Naive thymus-derived CD4-positive, alpha-beta T cell (primary cell): ENCODE measurements at regions not wholly inside any gene's neighbourhood (a gene's known extent, or its start where the extent isn't known, plus 50 kb on each side); places are given as distances from the start of the nearest gene placed in this dataset.

ENCODE experiments used
- ATAC-seq: fragments of 150-1000 bp; cut with Tn5 transposase; 2 replicates; pipeline ENCODE4 v1.10.0; 2021; ENCODE audit warnings: mild to moderate bottlenecking, moderate library complexity
- CTCF ChIA-PET: fragments of 350-600 bp; sonication (Branson Sonifier 250); formaldehyde crosslinking; loops from one replicate; lab custom pipeline; 2021; ENCODE audit warnings: antibody characterized with exemption; lab: Charles Lee
- POLR2A ChIA-PET: fragments of 350-600 bp; sonication (Branson Sonifier 250); formaldehyde crosslinking; loops from one replicate; lab custom pipeline; 2021; ENCODE audit warnings: antibody characterized with exemption, inconsistent platforms; lab: Charles Lee
- DNase-seq, 9 donors: peaks; one replicate each; pipeline versions ENCODE4 v3.0.0 to v3.0.0-alpha.2; 2020 to 2022; ENCODE audit warnings: mixed read lengths in 1 of 9
- H3K27ac ChIP-seq: one replicate; pipeline ENCODE4 v1.7.0; 2013; ENCODE audit warnings: mild to moderate bottlenecking, low read depth, low read length, moderate library complexity
- H3K27me3 ChIP-seq, 2 donors: one replicate each; pipeline ENCODE4 v1.7.0; 2013; ENCODE audit warnings: low read length in 2 of 2, mild to moderate bottlenecking in 2 of 2, moderate library complexity in 2 of 2; ENCODE audit not compliant: control insufficient read depth in 2 of 2, insufficient read depth in 2 of 2
- H3K36me3 ChIP-seq, 3 experiments: 1 replicate in 2 of 3; 2 replicates in 1 of 3; pipeline ENCODE4 v1.7.0; 2013; ENCODE audit warnings: low read length in 3 of 3, mild to moderate bottlenecking in 3 of 3, moderate library complexity in 1 of 3; ENCODE audit not compliant: insufficient read depth in 3 of 3, control insufficient read depth in 2 of 3
- H3K4me1 ChIP-seq, 2 donors: one replicate each; pipeline ENCODE4 v1.7.0; 2013; ENCODE audit warnings: low read length in 2 of 2, mild to moderate bottlenecking in 2 of 2, moderate library complexity in 1 of 2; ENCODE audit not compliant: control insufficient read depth in 2 of 2, insufficient read depth in 2 of 2
- H3K4me3 ChIP-seq: 2 replicates; pipeline ENCODE4 v1.7.0; 2013; ENCODE audit warnings: mild to moderate bottlenecking, low read length
- H3K9me3 ChIP-seq, 3 experiments: 1 replicate in 2 of 3; 2 replicates in 1 of 3; pipeline ENCODE4 v1.7.0; 2013; ENCODE audit warnings: low read length in 3 of 3; ENCODE audit not compliant: control insufficient read depth in 2 of 3
- H3K27ac Mint-ChIP-seq, 9 donors: one replicate each; pipeline ENCODE4 v1.8.0; 2020 to 2022; ENCODE audit warnings: mixed read lengths in 9 of 9, mild to moderate bottlenecking in 8 of 9, moderate library complexity in 5 of 9, inconsistent platforms in 2 of 9
- H3K27me3 Mint-ChIP-seq, 5 donors: one replicate each; pipeline ENCODE4 v1.8.0; 2021 to 2022; ENCODE audit warnings: mixed read lengths in 5 of 5, mild to moderate bottlenecking in 1 of 5
- H3K36me3 Mint-ChIP-seq, 5 donors: one replicate each; pipeline ENCODE4 v1.8.0; 2020 to 2022; ENCODE audit warnings: mixed read lengths in 5 of 5, mild to moderate bottlenecking in 3 of 5, inconsistent platforms in 1 of 5
- H3K4me1 Mint-ChIP-seq, 7 donors: one replicate each; pipeline ENCODE4 v1.8.0; 2020 to 2022; ENCODE audit warnings: mixed read lengths in 7 of 7, mild to moderate bottlenecking in 3 of 7, inconsistent platforms in 1 of 7
- H3K4me3 Mint-ChIP-seq, 10 donors: one replicate each; pipeline ENCODE4 v1.8.0; 2020 to 2022; ENCODE audit warnings: mild to moderate bottlenecking in 10 of 10, mixed read lengths in 10 of 10, moderate library complexity in 6 of 10, inconsistent platforms in 2 of 10
- H3K9me3 Mint-ChIP-seq, 11 donors: one replicate each; pipeline ENCODE4 v1.8.0; 2020 to 2022; ENCODE audit warnings: mixed read lengths in 11 of 11, mild to moderate bottlenecking in 4 of 11, inconsistent platforms in 1 of 11, moderate library complexity in 1 of 11
- intact Hi-C, 2 donors: fragments of 100-400 bp; cut with micrococcal nuclease; formaldehyde crosslinking; loops; one replicate each; pipeline ENCODE4 v1.15.1; 2023

DNA sequence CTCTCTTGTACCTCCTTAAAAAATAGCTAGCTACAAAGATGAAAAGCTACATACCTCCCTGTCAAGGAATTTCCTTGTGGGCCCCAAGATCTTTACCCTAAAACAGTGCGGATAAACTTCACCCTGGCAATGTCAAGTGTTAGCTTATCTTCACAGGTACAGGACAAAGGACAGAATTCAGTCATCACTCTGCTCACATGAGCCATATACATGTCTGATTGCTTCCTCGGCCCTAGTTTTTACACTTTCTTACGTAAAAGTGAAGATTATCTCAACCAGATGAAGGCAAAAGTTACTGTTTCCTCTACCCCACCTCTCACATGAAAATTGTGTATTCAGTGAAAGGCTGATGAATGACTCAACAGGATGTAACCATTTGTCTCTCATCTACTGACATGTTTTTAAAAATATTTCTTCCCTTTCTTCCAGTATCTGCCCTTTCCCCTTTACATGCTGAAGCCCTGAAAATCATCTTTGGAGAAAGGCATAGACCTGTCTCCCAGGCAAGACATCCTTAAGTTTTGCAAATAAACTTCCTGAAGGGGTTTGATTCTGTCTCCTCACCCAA lies 890.1 kb downstream of the GALC start:
- H3K36me3 ChIP-seq, result no peaks in the 10 kb centered on the region
- Mint-ChIP-seq H3K36me3 (no peaks in the 10 kb centered on the region), H3K4me3 (no peak overlapping the region), H3K27me3 (no peaks in the 10 kb centered on the region), H3K9me3 (peaks cover 0 to 27% (median 0%) of the 10 kb centered on the region in 11 donors), H3K27ac (no peak overlapping the region), H3K4me1 (no peaks in the 10 kb centered on the region)
- H3K4me1 ChIP-seq, result no peaks in the 10 kb centered on the region
- H3K9me3 ChIP-seq, result no peaks in the 10 kb centered on the region
- no peak overlapping the region for H3K4me3 ChIP-seq
- intact Hi-C loops, result no loop called here
- POLR2A ChIA-PET, result no interaction called here
- ATAC-seq (no peak), DNase-seq (no peak)
- no peaks in the 10 kb centered on the region for H3K27me3 ChIP-seq
- no peak overlapping the region for H3K27ac ChIP-seq
- CTCF ChIA-PET, result no interaction called here

DNA sequence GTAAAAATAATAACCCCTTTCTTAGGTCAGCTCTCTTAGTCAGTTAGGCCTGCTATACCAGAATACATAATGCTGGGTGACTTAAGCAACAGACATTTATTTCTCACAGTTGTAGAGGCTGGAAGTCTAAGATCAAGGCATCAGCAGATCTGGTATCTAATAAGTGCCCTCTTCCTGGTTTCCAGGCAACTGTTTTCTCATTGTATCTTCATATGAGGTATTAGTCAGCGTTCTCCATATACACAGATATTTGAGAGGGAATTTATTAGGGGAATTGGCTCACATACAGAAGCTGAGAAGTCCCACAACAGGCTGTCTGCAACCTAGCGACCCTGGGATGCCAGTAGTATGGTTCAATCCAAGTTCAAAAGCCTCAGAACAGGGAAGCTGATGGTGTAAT lies 896.0 kb downstream of the GALC start:
- Histone ChIP-seq H3K36me3 (no peaks in the 10 kb centered on the region), H3K4me1 (no peaks in the 10 kb centered on the region), H3K27me3 (no peaks in the 10 kb centered on the region), H3K27ac (no peak overlapping the region), H3K4me3 (no peak overlapping the region), H3K9me3 (no peaks in the 10 kb centered on the region)
- POLR2A ChIA-PET, result no interaction called here
- intact Hi-C loops, result no loop called here
- Mint-ChIP-seq H3K9me3 (peaks cover 0 to 28% (median 7%) of the 10 kb centered on the region in 11 donors), H3K4me1 (no peaks in the 10 kb centered on the region), H3K27ac (no peak overlapping the region), H3K36me3 (no peaks in the 10 kb centered on the region), H3K4me3 (no peak overlapping the region), H3K27me3 (no peaks in the 10 kb centered on the region)
- ATAC-seq, result no peak
- CTCF ChIA-PET, result no interaction called here
- no peak for DNase-seq

DNA sequence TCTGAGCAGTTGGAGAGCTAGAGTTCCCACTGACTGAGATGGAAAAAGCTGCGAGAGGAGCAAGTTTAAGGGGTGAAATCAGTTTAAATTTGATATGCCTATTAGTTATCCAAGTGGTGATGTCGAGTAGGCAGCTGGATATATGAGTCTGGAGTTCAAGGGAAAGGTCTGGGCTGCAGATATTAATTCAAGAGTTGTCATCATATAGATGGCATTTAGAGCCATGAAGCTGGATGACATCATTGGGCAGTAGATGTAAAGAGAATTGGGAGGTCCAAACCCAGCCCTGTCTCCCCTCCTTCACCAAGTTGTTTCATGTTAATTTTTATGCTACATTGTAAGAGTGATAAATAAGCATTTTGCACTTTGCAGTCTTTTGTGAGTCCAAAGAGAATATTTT lies 898.1 kb downstream of the GALC start:
- ChIA-PET POLR2A (no interaction called here), CTCF (no interaction called here)
- Histone ChIP-seq H3K27me3 (no peaks in the 10 kb centered on the region), H3K9me3 (no peaks in the 10 kb centered on the region), H3K4me3 (no peak overlapping the region), H3K27ac (no peak overlapping the region), H3K36me3 (no peaks in the 10 kb centered on the region), H3K4me1 (no peaks in the 10 kb centered on the region)
- no peaks in the 10 kb centered on the region for H3K27me3 Mint-ChIP-seq
- H3K27ac Mint-ChIP-seq, result no peak overlapping the region
- ATAC-seq, result no peak
- no peaks in the 10 kb centered on the region for H3K4me1 Mint-ChIP-seq
- intact Hi-C loops, result no loop called here
- no peak overlapping the region for H3K4me3 Mint-ChIP-seq
- no peaks in the 10 kb centered on the region for H3K36me3 Mint-ChIP-seq
- no peak for DNase-seq
- peaks cover 0 to 20% (median 7%) of the 10 kb centered on the region in 11 donors for H3K9me3 Mint-ChIP-seq

DNA sequence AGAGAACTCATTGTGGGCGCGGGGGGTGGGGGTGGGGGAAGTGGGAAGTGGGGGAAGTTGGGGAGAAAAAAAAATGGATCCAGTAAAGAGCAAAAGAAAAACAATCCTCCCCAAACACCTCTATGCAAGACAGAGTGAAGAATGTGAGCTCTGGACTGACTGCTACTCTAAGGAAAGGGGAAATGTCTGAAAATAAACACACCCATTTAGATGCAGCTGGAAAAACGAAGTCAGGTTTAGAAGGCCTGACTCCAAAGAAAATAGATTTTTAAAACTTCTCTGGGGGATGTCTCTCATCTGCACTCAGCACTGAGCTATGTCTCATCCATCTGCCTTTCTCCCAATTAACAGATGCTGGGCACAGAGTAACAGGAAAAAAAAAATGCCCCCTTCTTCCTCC lies 904.4 kb downstream of the GALC start:
- no peak for ATAC-seq
- Histone ChIP-seq H3K4me3 (no peak overlapping the region), H3K27me3 (no peaks in the 10 kb centered on the region), H3K4me1 (no peaks in the 10 kb centered on the region), H3K27ac (no peak overlapping the region), H3K36me3 (no peaks in the 10 kb centered on the region), H3K9me3 (no peaks in the 10 kb centered on the region)
- Mint-ChIP-seq H3K4me1 (no peaks in the 10 kb centered on the region), H3K27ac (no peak overlapping the region), H3K27me3 (no peaks in the 10 kb centered on the region), H3K9me3 (peaks cover 0 to 21% (median 5%) of the 10 kb centered on the region in 11 donors), H3K36me3 (no peaks in the 10 kb centered on the region), H3K4me3 (no peak overlapping the region)
- ChIA-PET CTCF (no interaction called here), POLR2A (no interaction called here)
- no peak for DNase-seq
- intact Hi-C loops, result no loop called here

DNA sequence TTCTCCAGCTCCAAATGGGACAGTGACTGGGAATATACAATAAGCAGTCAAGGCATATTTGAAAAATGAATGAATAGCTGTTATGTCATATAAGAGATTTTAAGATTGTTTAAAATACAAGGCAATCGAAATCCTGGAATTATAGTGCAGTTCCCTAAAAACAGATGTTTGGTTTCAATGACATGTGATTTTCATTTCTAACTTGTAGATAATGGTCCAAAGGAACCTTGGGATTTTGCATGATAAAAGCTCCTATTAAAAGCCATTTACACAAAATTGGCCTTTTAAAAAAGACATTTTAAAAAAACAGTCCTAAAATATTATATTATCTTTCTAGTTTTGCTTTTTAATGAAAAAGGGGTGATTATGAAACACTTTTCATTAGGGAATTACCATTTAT lies 905.1 kb downstream of the GALC start:
- no peak for ATAC-seq
- no peak overlapping the region for H3K27ac ChIP-seq
- CTCF ChIA-PET, result no interaction called here
- H3K27me3 ChIP-seq, result no peaks in the 10 kb centered on the region
- no peaks in the 10 kb centered on the region for H3K36me3 ChIP-seq
- intact Hi-C loops, result no loop called here
- no peak overlapping the region for H3K4me3 ChIP-seq
- H3K9me3 ChIP-seq, result no peaks in the 10 kb centered on the region
- Mint-ChIP-seq H3K9me3 (peaks cover 0 to 22% (median 5%) of the 10 kb centered on the region in 11 donors), H3K36me3 (no peaks in the 10 kb centered on the region), H3K27ac (no peak overlapping the region), H3K4me3 (no peak overlapping the region), H3K27me3 (no peaks in the 10 kb centered on the region), H3K4me1 (no peaks in the 10 kb centered on the region)
- no peak for DNase-seq
- H3K4me1 ChIP-seq, result no peaks in the 10 kb centered on the region
- POLR2A ChIA-PET, result no interaction called here

DNA sequence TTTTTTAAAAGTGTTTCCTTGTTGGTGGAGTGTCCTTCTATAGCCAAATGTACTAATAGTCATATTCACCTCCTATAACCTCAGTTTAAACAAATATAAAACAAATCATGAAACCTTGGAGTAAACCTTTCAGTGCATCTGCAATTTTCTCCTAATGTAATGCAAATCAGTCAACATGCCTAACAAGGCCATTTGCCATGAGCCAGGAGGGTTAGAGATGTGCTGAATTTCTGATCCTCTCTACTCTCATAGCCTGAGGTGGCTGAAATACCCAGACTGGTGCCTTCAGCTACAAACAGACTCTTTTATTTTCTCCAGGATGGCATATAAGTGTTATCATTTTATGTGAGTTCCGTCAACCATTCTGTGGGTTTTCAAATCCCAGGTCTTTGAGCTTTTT lies 908.1 kb downstream of the GALC start:
- Mint-ChIP-seq H3K36me3 (no peaks in the 10 kb centered on the region), H3K27ac (no peak overlapping the region), H3K9me3 (peaks cover 0 to 20% (median 6%) of the 10 kb centered on the region in 11 donors), H3K27me3 (no peaks in the 10 kb centered on the region), H3K4me1 (no peaks in the 10 kb centered on the region), H3K4me3 (no peak overlapping the region)
- Histone ChIP-seq H3K9me3 (no peaks in the 10 kb centered on the region), H3K27ac (no peak overlapping the region), H3K4me3 (no peak overlapping the region), H3K27me3 (no peaks in the 10 kb centered on the region), H3K4me1 (no peaks in the 10 kb centered on the region), H3K36me3 (no peaks in the 10 kb centered on the region)
- ChIA-PET CTCF (no interaction called here), POLR2A (no interaction called here)
- no peak for DNase-seq
- no peak for ATAC-seq
- intact Hi-C loops, result no loop called here

DNA sequence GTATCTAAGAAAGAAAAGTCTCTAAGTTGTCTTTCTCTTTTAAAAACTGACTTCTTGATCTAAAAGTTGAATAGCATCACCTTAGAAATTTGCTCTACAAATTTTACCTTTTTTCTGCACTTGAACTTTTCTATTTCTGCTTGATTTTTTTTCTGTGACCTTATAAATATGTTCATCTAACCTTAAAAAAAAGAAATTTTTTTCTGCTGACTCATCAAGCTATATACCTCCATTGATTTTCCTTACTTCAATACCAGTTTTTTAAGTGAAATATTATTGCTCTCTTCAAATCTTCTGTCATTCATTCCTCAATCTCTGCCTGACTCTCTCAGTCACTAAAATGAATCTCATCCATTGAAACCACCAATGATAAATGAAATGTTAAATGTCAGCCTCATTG lies 910.1 kb downstream of the GALC start:
- ChIA-PET CTCF (no interaction called here), POLR2A (no interaction called here)
- H3K4me1 ChIP-seq, result no peaks in the 10 kb centered on the region
- no peaks in the 10 kb centered on the region for H3K4me1 Mint-ChIP-seq
- peaks cover 0 to 25% (median 6%) of the 10 kb centered on the region in 11 donors for H3K9me3 Mint-ChIP-seq
- no peaks in the 10 kb centered on the region for H3K27me3 Mint-ChIP-seq
- intact Hi-C loops, result no loop called here
- H3K27me3 ChIP-seq, result no peaks in the 10 kb centered on the region
- H3K9me3 ChIP-seq, result no peaks in the 10 kb centered on the region
- H3K36me3 ChIP-seq, result no peaks in the 10 kb centered on the region
- no peak overlapping the region for H3K27ac ChIP-seq
- DNase-seq (no peak), ATAC-seq (no peak)
- no peak overlapping the region for H3K4me3 Mint-ChIP-seq
- H3K4me3 ChIP-seq, result no peak overlapping the region
- H3K36me3 Mint-ChIP-seq, result no peaks in the 10 kb centered on the region
- no peak overlapping the region for H3K27ac Mint-ChIP-seq
